HG03103 (cell line): ENCODE measurements at regions not wholly inside any gene's neighbourhood (a gene's known extent, or its start where the extent isn't known, plus 50 kb on each side); places are given as distances from the start of the nearest gene placed in this dataset.
"Not testable (repeated sequence)": the region's sequence is repeated elsewhere in the genome, so short reads cannot be mapped to it uniquely, and the experiment has no call there.

ENCODE experiments used
- ATAC-seq: cut with Tn5 transposase; IDR thresholded peaks from one replicate; pipeline ENCODE4 v1.9.1; 2021; ENCODE audit warnings: low read depth; ENCODE audit not compliant: unreplicated experiment

DNA sequence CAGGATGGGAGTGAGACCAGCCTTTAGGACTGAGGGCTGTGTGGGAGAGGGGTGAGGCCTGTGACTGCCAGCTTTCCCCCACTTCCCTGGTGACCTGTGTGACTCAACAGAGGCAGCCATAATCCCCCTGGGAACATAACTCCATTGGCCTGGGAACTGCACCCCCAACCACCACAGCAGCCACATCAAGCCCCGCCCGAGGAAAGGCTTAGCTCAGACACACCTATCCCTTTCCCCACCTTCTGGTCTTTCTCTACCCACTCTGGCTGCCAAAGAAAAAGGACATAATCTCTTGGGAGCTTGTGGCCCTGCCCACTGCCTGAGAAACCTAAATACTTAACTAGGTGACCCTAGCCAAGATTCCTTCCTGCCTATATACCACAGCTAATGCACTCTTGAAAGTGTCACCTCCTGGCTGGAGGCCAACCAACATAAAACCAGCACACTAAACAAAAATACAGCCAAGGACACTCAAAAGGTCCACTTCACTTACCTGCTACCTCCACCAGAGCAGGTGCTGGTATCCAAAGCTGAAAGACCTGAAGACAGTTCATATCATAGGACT, 406.6 kb upstream of the CAMK1G start:
- ATAC-seq, result no peak

DNA sequence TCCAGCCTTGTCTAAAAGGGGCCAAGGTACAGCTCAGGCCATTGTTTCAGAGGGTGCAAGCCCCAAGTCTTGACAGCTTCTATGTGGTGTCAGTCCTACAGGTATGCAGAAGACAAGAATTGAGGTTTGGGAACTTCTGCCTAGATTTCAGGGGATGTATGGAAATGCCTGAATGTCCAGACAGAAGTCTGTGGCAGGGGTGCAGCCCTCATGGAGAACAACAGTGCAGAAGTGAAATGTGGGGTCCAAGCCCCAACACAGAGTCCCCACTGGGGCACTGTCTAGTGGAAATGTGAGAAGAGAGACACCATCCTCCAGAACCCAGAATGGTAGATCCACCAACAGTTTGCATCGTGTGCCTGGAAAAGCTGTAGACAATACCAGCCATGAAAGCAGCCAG, 400.3 kb upstream of the CAMK1G start:
- no peak for ATAC-seq

DNA sequence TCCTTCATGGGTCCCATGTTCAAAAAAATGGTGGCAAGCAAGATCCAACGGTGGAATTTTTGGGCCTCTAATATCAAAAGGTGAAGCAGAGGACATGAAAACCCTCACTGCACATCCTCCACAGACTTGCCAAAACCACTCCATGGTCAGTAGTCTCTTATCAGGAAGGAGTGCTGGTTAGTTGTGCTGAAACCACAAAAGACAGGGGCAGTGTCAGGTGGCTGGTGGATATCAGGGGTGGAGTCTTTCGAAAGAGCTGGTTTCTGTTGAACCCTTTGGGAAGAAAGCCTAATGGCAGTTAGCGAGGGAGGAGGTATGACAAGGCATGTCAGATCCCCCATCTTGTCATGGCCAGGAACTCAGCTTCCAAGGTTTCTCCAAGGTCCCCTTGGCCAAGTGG, 395.9 kb upstream of the CAMK1G start:
- ATAC-seq, result no peak

DNA sequence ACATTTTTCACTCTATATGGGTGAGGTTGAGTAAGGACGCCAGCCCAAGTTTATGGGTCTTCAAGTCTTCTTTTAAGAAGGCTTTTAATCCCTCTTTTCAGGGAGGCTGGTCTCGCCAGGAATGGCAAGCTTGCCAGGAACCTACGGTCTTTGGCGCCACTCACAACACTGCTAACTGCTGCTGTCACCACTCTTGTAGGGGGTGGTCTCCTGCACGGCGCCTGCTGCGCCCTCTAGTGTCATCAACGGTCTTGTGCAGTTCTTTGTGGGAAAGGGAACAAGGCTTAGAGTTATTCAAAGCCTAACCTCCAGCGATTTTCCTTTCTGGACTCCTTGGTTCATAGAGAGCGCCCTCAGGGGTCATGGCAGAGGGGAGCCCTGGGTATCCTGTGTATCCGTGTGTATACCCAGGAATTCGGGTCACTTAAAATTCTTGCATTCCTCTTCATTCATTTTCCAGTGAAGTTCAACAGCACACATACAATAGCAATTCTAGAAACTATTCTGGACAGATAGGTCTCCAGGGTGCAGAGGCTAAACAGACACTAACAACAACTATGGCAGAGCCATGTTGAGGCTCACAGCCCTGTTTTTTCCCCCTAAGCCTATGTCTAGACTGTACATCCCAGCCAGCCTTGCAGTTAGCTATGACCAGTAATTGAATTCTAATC, 392.8 kb upstream of the CAMK1G start:
- ATAC-seq, result peak; percentile 82

DNA sequence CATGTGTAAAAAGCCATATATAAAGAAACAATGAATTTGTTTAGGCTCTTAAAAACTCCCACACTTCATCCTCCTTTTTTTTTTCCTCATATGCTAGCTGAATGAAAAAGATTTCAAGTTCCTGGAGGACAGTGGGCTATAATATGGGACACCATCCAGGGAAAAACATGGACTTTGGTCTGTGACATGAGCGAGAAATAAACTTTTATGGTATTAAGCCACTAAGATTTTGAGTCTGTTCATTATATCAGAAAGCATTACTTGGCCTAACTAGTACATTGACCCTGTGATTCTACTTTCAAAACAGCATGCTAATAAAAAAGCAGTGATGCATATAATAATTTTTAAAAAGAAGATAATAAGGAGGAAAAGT, 392.3 kb upstream of the CAMK1G start:
- ATAC-seq, result no peak

DNA sequence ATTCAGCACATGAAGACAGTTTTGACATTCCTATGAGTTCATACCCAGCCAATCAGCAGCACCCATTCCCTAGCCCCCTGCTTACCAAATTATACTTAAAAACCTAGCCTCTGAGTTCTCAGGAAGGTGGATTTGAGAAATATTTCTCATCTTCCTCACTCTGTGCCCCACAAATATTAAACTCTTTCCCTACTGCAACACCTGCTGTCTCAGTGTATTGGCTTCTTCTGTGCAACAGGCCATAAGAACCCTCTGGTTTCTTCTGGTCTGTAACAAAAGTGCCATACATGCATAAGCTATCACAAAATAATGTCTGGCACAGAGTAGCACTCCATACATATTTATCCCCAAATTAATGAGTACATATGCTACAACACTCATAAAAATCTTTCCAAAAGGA, 387.4 kb upstream of the CAMK1G start:
- ATAC-seq, result no peak

DNA sequence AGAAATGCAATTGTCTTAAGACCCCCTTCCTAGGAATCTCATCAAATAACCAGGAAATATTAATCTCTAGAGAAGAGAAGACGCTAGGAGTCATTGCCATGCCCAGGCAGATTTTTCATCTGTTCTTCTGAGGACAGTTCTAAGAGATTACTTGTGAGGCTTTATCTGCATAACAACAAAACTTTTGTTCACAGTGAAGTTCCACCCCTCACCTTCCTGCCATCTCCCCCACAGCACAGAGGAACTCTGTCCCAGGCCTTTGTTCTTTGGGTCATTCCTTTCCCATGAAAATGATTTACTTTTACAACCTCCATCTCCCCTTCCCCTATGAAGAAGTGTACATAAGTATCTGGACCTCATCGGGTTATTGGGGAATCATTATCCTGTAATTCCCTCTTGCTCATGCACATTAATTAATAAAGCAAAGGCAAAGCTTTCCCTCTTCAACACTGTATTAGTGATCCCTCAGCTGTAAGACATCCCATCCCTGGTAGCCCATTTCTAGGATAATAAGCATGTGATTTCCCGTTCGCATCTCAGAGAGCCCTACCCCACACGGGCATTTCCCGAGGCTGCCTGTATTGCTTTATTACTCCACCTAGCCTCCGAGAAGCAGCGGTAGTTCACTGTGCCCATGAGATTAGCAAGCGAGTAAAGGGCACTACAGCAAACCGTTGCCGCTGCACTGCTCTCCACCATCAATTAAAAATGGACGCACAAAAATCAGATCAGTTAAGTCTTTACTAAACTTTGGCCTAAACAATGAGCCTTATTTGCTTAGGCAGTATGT, 384.4 kb upstream of the CAMK1G start:
- no peak for ATAC-seq

DNA sequence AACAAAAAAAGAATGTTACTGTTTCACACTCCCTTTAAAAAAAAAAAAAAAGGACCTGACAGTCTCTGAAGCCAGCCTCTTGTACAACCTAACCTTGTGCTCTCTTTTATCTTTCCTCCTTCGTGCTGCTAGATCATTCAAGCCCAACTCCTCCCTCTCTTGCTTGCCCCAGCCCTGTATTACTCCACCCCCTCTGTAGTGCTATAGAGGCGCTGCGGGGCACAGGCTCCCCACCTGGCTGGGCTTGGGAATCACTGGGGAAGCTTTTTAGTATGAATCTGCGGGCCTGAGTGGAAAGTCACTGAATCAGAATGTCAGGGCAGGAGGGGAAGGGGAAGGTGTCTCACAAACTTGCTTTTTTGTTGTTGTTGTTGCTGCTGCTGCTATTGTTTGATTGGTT, 383.7 kb upstream of the CAMK1G start:
- ATAC-seq, result no peak

DNA sequence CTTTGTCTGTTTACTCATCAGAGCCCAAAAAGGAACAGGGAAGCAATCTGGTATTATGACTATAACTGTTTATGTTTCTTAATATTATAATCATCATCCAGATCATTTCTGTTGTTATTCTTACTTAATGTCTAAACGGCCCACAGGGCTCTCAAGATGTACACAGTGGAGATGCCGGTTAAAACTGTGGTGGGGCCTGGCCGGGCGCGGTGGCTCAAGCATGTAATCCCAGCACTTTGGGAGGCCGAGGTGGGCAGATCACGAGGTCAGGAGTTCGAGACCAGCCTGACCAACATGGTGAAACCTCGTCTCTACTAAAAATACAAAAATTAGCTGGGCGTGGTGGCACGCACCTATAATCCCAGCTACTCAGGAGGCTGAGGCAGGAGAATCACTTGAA, 381.2 kb upstream of the CAMK1G start:
- not testable (repeated sequence) for ATAC-seq

DNA sequence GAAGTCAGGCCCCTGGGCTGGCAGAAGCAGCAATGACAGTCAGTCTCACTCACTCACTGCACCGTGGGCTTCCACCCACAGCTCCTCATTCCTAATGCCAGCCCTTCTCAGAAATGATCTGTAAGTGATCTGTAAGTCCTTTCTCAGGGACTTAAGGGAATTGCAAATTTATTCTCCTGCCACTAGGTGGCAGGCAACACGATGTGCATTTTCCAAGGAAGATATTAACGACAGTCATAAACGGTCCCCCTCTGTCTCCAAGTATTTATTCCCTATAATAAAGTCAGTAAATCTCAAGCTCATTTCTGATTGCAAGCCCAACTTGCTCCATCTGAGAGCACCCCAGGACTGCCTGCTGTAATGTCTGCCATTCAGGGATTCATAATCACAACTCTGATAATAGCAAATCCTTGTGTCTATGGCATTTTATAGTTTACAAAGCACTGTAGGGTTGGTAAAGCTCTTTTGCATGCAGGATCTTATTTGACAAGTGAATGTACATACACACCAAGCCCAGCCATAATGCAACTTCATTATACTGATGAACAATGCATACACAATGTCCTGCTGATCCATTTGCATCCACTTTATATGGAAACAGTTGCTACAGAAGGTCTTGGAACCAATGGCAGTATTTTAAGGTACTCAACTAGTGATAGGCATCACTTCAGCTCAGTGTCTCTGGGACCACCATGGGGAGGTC, 380.5 kb upstream of the CAMK1G start:
- ATAC-seq, result no peak

DNA sequence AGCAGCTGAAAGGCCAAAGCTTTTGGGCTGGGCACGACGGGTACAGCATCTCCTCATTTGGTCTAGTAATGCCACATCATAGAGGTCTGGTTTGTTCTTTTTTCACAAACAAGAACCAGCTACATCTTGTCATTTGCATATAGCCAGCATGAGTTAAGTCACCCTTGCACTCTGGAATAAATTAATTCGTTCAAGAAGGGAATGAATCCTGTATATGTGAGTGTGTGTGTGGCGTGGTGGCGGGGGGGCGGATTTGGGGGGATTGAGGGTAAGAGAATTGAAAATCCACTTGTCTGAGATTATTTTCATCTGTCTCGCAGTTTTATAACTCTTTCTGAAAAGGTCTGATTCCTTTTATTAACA, 380.0 kb upstream of the CAMK1G start:
- no peak for ATAC-seq

DNA sequence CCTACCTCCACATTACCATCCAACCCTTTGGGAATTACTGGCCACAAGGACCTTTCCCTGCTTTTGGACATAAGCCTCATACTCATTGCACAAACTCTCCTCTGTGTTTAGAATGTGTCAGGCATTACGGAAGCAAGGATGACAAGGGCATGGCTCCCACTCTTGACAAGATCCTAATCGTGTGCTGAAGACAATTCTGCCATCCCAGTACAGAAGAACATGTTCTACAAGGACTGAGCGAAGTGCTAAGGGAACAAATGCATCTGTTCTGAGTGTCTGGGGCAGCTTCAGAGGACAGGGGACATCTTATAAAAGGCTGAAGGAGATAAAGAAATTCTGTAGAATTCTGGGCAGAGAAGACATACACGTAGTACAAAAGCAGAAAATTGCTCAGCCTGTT, 378.5 kb upstream of the CAMK1G start:
- ATAC-seq, result no peak

DNA sequence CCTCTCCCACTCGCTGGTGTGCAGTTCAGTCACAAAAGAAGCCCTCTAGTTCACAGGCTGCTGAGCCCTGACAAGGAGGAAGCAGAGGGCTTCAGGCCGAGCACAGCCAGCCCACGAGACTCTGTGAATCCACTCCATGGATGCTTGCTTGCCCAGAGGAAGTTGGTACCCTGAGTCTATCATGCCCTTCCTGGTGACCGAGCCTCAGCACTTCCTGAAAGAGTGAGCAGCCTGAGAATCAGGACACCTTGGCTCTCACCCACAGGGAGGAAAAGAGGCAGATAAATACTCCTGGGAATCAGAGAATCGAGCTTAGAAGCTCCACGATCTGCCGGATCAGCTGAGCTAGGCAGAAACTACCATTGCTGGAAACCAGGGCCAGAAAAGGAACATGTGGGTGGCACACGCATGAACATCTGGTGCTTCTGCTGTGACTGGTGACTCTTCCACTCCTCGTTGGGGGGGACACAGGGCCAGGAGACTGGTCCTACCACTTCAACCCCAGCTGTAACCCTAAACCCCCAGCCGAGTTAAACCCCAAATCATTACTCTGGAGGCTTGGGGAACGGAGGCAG, 376.3 kb upstream of the CAMK1G start:
- no peak for ATAC-seq

DNA sequence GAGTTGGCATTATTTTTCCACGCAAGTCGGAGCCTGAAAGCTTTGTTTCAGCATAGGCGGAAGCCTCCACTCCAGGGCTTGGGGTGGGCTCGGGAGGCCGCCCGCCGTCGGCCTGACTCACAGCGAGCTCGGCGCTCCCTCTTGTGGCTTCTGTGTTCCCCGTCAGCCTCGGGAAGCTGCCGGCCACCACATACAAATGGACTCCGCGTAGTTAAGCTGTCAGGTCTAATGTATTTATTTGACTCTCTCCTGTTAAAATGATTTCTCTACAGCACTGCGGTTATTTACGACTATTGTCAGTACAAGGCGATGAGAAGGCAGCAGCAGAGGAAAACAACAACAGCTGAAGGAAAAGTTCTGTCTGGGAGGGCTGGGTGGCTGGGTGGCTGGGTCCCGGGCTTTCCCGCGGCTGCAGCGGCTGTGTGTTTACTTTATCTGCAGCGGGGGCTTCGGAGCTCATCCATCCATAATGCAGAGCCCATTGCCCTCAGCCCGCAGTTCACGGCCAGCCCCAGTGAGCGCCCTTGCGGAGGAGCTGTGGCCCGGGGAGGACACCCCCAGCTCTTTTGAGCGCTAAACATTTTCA, 375.7 kb upstream of the CAMK1G start:
- ATAC-seq, result no peak

DNA sequence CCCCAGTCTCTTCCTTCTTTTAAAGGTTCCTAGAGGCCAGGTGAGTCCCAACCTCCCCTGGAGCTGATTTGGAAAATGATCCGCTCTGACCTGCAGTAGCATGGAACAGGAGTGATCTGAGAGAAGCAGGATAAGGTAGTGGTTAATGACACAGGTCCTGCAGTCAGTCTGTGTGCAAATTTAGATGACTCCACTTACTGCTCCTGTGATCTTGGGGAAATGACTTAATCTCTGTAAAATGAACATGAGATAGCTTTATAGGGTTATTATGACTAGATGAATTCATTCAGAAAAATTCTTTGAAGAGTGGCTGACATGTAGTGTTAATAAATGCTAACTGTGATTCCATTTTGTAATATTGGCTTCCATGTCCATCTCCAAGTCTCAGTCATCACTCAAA, 374.9 kb upstream of the CAMK1G start:
- no peak for ATAC-seq

DNA sequence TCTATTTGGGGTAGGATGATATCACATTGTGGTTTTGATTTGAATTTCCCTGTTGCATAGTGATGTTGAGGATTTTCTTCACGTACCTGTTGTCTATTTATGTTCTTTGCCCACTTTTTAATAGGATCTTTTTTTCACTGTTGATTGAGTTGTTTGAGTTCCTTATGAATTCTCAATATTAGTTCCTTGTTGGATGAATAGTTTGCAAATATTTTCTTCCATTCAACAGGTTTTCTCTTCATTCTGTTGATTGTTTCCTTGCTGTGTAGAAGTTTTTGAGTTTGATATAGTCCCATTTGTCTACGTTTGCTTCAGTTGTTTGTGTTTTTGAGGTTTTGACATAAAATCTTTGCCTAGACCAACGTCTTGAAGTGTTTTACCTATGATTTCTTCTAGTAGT, 369.5 kb upstream of the CAMK1G start:
- no peak for ATAC-seq

DNA sequence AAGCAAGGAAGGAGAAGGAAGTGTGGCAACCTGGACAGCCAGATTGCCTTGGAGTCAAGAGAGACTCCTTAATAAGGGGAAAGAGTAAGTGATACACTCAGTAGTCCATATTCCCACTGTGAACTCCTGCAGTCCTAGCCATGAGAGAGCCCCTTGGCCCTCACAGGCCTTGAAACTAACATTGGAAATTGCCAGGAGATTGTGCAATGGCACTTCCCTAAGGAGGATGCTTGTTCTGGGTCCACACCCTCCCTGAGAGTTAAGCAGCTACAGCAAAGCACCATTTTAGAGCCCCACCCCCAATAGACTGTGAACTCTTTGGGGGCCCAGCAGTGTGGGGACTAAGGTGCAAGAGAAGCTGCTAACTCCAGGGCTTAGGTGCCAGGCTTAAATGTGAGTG, 367.7 kb upstream of the CAMK1G start:
- ATAC-seq, result no peak

DNA sequence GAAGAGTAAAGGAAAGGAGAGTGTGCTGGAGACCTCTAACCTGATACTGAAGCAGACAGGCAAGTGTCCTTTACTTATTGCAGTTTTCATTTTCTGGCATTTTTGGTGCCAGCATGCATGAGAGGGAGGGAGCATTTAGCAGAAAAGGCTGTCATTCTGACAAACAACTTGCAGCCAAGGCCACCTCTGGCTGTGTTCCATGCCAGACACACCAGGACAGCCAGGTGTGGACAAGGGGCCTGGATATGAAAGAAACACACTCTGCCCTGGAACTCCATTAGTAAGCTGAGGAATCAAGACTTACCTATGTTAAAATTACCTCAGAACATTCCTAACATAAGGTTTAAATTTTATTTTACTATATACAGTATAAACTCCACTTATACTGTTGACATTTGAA, 365.4 kb upstream of the CAMK1G start:
- no peak for ATAC-seq

DNA sequence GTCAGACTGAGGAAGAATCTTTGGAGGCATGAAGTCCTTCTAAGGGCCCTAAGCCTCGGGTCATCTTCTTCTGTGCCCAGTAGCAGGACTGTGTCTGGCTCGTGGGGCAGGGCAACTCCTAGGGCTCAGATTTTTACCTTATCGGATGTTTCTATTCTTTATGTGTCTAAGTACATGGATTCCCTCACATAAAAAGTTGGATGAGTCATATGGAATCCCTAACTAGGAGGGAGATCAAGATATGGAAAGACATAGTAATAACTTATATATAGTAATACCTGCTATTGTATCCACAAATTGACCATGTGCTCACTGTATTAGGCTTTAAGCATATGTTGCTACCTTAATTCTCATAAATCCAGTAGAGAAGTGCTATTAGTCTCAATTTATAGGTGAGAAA, 364.5 kb upstream of the CAMK1G start:
- ATAC-seq, result no peak

DNA sequence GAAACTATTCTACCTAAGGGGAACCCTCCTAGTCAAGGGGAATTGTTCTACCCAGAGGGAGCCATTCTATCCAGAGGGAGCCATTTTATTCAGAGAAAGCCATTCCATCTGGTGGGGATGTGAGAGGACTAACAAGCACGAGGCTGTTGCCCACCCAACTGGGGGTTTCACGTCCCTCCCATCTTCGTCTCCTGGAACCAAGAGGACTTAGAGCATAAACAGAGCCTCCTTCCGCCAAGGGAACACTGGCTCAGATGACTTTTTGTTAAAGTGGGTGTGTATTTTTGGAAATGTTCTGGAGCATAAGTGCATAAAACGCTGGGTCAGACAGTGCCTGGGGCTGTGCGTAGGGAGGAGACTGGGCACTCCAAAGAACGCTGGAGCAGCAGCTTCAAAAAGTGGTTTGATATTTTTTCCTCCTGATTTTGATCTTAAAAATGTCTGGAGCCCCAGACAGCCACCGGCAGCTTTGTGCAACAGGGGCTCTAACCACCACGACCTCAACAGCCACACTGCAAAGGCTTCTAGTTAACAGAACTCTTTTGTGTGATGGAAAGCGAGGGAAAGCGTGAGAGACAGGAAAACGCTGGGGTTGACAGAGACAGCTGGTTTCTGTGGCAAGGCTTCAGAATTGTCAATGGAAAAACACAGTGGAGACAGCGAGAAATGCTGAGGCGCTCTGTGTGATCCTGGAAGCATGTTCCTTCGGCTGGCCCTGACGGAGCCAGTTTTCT, 363.6 kb upstream of the CAMK1G start:
- no peak for ATAC-seq
